ENCODE measurements at regions not wholly inside any gene's neighbourhood (a gene's known extent, or its start where the extent isn't known, plus 50 kb on each side); places are given as distances from the start of the nearest gene placed in this dataset.

DNA sequence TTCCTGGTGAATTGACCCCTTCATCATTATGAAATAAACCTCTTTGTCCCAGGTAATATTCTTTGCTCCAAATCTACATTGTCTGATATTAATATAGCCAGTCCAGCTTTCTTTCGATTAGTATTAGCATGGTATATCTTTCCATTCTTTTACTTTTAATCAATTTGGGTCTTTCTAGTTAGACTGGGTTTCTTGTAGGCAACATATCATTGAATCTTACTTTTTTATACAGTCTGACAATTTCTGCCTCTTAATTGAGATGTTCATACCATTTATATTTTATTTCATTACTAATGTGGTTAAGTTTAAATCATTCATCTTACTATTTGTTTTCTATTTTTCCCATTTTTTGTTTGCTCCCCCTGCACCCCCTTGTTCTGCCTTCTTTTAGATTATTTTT lies 61.7 kb upstream of the LIFR start:
- TF ChIP-seq, protein P1, sequence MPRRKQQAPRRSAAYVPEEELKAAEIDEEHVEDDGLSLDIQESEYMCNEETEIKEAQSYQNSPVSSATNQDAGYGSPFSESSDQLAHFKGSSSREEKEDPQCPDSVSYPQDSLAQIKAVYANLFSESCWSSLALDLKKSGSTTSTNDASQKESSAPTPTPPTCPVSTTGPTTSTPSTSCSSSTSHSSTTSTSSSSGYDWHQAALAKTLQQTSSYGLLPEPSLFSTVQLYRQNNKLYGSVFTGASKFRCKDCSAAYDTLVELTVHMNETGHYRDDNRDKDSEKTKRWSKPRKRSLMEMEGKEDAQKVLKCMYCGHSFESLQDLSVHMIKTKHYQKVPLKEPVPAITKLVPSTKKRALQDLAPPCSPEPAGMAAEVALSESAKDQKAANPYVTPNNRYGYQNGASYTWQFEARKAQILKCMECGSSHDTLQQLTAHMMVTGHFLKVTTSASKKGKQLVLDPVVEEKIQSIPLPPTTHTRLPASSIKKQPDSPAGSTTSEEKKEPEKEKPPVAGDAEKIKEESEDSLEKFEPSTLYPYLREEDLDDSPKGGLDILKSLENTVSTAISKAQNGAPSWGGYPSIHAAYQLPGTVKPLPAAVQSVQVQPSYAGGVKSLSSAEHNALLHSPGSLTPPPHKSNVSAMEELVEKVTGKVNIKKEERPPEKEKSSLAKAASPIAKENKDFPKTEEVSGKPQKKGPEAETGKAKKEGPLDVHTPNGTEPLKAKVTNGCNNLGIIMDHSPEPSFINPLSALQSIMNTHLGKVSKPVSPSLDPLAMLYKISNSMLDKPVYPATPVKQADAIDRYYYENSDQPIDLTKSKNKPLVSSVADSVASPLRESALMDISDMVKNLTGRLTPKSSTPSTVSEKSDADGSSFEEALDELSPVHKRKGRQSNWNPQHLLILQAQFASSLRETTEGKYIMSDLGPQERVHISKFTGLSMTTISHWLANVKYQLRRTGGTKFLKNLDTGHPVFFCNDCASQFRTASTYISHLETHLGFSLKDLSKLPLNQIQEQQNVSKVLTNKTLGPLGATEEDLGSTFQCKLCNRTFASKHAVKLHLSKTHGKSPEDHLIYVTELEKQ (tag by site-specific recombination; IDR thresholded peaks at IDR 0.05; ENCODE audit: borderline replicate concordance), result no peak
- TF ChIP-seq, protein P2, sequence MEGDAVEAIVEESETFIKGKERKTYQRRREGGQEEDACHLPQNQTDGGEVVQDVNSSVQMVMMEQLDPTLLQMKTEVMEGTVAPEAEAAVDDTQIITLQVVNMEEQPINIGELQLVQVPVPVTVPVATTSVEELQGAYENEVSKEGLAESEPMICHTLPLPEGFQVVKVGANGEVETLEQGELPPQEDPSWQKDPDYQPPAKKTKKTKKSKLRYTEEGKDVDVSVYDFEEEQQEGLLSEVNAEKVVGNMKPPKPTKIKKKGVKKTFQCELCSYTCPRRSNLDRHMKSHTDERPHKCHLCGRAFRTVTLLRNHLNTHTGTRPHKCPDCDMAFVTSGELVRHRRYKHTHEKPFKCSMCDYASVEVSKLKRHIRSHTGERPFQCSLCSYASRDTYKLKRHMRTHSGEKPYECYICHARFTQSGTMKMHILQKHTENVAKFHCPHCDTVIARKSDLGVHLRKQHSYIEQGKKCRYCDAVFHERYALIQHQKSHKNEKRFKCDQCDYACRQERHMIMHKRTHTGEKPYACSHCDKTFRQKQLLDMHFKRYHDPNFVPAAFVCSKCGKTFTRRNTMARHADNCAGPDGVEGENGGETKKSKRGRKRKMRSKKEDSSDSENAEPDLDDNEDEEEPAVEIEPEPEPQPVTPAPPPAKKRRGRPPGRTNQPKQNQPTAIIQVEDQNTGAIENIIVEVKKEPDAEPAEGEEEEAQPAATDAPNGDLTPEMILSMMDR (tag by site-specific recombination; IDR thresholded peaks at IDR 0.05), result no peak
- TF ChIP-seq ZNF362 (tag by site-specific recombination; IDR thresholded peaks at IDR 0.05) (no peak), ZNF501 (tag by site-specific recombination; IDR thresholded peaks at IDR 0.05) (no peak), YY1 (tag by site-specific recombination; IDR thresholded peaks at IDR 0.05) (no peak), ZNF513 (tag by site-specific recombination; IDR thresholded peaks at IDR 0.05) (no peak), PRDM4 (tag by site-specific recombination; IDR thresholded peaks at IDR 0.05) (no peak), ZNF239 (tag by site-specific recombination; IDR thresholded peaks at IDR 0.05) (no peak), ZNF302 (tag by site-specific recombination; IDR thresholded peaks at IDR 0.05; ENCODE audit: low read depth) (no peak), ZSCAN5A (tag by site-specific recombination; IDR thresholded peaks at IDR 0.05) (no peak), ZBTB7A (tag by site-specific recombination; IDR thresholded peaks at IDR 0.05; ENCODE audit: low read depth) (no peak), ZNF324 (tag by site-specific recombination; IDR thresholded peaks at IDR 0.05) (no peak)
- TF ChIP-seq, protein P3, sequence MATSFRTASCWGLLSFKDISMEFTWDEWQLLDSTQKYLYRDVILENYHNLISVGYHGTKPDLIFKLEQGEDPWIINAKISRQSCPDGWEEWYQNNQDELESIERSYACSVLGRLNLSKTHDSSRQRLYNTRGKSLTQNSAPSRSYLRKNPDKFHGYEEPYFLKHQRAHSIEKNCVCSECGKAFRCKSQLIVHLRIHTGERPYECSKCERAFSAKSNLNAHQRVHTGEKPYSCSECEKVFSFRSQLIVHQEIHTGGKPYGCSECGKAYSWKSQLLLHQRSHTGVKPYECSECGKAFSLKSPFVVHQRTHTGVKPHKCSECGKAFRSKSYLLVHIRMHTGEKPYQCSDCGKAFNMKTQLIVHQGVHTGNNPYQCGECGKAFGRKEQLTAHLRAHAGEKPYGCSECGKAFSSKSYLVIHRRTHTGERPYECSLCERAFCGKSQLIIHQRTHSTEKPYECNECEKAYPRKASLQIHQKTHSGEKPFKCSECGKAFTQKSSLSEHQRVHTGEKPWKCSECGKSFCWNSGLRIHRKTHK (tag by site-specific recombination; IDR thresholded peaks at IDR 0.05), result no peak
- TF ChIP-seq, protein P4, sequence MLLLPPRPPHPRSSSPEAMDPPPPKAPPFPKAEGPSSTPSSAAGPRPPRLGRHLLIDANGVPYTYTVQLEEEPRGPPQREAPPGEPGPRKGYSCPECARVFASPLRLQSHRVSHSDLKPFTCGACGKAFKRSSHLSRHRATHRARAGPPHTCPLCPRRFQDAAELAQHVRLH (tag by site-specific recombination; IDR thresholded peaks at IDR 0.05), result no peak
